ENCODE measurements at regions not wholly inside any gene's neighbourhood (a gene's known extent, or its start where the extent isn't known, plus 50 kb on each side); places are given as distances from the start of the nearest gene placed in this dataset.

DNA sequence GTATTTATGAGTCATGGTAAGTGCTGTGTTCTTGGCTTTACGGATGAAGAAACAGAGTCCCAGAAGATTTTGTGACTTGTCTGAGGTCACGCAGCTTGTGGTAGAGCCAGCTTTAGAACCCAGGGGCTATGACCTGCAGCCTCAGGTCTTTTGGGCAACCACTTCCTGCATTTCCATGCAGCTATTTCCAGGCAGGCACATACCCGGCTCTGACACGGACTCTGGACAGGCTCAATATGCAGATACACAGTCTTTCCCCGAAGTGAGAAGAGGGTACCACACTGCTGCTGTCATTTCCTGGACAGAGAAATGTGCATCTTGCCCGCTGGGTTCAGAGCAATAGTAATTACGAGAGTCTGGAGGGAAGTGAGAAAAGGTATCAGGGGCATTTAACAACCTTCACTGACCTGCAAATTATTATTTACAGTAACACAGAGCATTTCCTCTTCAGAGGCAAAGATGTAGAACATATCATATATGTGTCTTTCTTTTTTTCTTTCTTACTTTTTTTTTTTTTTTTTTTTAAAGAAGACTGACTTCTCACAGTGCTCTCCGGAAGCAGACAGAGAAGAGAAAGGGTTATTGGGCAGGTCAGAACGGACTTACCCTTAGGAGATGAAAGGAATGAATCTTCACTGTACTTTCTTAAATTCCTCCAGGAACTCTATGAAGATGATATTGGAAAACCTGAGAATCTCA is 185.1 kb downstream of the CLIC5 start:
- no peak for FAIRE-seq

DNA sequence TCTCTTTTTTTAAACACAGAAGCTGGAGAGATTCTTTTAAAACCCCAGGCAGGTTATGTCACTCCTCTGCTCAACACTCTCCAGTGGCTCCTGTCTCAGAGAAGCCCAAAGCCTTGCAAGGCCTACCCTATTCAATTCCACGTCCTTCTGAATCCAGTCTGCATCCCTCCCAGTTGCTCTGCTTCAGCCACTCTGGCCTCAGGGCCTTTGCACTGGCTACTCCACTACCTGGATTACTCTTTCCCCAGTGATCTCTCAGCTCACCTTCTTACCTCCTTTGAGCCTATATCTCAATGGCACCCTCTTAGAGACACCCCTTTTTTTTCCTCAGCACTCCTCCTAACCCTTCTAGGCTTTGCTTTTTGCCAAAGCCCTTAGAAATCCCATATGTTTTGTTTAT is 185.8 kb downstream of the CLIC5 start:
- no peak for FAIRE-seq

DNA sequence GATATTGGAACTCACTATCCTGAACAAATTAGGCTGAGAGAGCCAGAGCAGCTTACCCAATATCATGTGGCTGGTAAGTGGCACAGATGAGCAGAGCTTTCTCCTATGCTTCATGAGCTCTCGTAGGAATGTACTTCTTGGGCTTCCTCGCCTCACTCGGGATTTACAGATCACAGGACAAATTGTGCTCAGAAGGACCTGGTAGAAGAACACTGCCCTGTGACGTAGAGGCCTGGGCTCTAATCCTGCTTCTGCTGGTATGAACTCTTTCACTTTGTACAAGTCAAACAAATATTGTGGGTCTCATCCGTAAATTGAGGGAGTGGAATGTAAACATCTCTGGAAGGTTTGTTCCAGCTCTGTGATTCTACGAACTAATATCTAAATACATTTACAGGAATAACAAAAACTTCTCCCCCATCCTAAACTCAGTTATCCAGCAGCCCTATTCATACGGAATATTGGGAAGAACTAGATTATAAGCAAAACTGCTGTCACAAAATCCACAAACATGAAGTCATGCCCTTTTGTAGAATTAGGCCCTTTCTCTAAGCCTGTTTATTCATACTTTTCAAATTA is 187.6 kb downstream of the CLIC5 start:
- FAIRE-seq: no peak

DNA sequence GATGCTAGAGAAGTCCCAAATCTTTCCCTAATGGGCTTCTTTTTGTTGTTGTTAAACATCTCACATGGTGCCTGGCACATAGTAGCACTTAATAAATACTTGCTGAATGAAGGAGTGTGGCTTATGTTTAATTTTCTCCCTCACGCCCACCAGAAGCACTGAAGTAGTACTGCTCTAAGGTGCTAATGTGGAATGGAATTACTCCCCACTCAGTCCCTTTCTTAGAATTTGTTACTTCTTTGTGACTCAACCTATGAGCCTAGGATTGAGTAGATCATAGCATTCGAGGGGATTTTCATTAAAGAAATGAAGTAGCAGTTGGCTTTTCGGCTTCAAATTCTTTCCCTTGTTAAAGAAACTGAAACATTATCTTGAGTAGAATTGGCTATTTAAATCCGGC is 192.8 kb downstream of the CLIC5 start:
- FAIRE-seq: no peak

DNA sequence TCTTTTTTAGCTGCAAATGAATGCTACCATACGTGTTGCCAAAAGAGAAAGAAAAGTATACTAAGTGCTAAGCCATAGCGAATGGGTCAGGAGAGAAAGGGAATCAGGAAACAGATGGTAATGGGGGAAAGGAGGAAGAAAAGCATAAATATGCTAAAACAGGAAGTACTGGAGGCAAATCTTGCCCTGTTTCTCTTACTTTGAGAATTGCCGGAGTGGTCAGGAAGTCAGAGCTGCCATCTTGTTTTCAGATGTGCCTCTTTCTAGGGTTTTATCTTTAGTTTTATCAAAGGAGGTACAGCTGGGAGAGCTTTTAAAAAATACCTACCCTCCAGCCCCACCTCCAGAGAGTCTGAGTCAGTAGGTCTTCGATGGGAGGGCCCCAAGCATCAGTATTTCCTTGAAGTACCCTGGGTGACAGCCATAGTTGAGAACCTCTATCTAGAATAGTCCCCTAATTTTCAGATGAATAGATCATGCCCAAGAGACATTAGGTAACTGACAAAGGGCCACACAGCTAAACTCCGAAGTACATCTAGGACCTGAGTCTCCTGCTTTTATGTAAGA is 193.3 kb downstream of the CLIC5 start:
- no peak for FAIRE-seq

DNA sequence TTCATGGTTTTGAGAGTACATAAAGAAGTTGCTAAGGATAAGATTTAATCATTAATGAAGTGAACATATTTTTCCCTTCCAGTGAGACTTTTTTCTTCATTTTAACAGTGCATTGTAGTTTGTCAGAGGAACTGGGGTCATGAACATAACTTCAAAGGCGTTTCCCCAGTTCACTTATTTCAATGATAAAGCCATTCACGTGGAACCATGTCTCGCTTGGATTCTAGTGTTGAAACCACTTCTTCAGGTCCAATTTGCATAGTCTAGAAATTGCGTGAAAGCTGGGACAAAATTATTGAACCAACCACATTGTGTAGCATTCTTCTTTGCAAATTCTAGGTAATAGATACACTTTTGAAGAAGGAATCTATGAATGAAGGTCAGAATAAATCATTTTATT is 197.0 kb downstream of the CLIC5 start:
- no peak for FAIRE-seq

DNA sequence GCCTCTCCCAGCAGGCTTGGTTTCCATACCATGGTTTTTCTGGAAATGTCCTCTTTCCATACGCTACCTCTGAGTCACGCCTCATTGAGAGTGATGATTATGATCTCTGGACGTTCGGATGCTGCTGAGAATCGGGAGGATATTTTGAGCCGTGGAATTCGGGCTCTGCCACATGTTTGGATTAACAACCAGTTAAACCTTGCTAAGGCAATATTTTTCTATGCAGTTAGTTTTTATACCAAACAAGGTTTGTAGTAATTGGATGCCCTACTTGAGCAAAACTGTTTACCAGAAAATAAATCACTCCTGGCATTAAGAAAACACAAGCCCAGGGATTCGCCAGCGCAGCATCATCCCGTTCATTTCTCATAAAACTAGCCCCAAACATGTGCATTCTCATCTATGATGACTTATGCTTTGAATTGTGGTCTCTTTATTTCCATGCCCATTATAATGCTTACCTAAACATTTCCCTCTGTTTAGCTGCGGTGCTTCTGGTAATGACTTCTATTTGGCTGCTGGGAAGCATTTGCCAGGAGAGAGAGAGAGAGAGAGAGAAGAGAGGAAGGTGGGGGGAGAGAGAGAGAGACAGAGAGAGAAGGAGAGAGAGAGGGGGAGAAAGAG is 198.9 kb downstream of the CLIC5 start:
- FAIRE-seq: no peak

DNA sequence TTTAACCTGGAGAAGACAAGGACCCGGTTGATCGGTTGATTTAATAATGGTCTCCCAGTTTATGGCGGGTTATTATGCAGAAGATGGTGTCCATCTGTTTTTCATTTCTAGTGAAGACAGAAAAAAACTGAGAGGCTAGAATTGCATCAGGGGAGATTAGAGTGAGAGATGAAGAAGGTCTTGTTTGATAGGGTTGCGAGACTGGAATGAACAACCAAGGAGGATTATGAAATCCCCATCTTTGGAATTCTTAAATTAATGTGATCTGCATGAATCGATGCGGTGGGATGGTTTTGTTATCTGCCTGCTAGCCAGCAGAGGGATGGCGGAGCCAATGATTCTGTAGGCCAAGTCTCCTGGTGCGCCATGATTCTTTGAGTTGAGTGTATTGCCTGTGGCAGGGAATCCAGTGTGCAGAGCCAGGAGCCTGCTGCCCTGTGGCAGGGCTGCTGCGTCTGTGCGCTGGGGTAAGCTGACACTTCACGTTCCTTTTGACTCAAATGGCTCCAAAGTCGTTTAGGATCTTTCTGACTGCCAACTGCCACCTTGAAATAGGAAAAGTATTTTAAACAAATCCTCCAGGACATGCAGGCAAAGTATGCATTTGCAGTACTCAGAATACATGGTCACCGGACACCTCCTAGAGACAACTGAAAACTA is 200.1 kb downstream of the CLIC5 start:
- FAIRE-seq: no peak

DNA sequence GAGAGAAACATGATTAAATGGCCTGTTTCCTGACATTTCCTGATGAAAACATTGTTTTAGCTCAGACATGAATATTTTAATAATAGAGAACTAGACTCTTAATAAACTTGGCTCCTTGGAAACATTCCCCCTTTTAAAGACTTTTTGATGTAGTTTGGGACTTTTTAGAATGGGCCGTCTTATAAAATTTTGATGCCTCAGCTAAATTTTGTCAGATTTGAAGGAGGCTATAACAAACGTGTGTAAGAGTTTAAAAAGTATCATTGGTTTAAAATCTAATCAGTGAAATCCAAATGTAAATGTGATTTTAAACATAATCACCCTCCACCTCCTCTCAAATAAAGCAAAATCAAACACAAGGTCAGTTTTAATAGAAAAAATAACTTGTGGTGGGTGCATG is 200.9 kb downstream of the CLIC5 start:
- no peak for FAIRE-seq

DNA sequence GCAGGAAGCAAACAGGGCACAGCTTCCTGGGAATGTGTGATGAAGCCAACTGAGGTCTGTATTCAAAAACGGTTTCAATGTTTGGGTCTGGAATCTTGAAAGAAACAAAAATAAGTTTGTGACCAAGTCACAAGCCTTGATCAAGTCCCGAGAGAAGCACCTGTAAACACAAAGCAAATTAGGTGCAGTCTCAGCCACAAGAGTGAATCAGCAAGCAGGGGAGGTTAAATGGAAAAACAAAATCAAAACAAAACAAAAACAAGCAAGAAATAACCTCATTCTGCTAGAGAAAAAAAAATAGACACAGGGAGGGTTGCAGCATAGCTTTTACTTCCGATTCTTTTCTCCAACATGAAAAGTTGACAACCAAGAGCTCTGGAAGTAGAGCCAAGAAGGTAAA is 201.7 kb downstream of the CLIC5 start:
- no peak for FAIRE-seq

DNA sequence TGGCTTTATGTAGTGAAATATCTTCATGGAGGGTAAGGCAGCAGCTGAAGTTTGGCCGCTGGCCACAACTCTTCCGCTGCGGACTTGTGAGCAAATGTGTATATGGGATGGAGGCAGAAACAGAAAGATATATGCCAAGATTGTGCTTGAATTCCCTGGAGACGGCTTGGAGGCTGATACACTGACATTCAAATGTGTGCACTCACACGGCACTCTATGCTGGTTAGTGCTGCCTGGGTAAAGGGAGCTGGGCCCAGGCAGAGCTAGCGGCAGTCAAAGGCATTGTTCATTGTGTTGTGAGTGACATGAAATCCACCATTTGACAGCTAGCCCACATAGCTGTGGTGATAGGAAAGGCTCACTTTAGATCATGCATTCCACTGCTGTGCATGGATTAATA is 202.7 kb downstream of the CLIC5 start:
- FAIRE-seq: no peak

DNA sequence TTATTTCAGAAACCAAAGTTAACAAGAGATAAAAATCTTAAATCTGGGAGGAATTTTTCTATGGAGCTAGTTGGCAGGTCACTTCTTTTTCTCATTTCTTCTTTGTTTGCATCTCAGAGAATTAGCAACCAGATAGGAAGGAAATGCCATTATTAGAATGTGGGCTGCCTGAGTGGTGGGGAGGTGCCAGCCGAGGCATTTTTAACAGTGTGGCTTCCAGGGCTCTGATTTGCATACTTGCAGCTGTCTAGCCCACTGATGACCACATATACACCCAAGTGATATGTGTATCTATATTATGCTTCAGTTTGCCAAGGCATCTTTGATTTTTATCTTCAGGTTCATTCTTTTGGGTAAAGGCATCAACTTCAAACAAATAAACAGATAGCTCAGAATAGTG is 206.7 kb downstream of the CLIC5 start:
- FAIRE-seq: no peak

DNA sequence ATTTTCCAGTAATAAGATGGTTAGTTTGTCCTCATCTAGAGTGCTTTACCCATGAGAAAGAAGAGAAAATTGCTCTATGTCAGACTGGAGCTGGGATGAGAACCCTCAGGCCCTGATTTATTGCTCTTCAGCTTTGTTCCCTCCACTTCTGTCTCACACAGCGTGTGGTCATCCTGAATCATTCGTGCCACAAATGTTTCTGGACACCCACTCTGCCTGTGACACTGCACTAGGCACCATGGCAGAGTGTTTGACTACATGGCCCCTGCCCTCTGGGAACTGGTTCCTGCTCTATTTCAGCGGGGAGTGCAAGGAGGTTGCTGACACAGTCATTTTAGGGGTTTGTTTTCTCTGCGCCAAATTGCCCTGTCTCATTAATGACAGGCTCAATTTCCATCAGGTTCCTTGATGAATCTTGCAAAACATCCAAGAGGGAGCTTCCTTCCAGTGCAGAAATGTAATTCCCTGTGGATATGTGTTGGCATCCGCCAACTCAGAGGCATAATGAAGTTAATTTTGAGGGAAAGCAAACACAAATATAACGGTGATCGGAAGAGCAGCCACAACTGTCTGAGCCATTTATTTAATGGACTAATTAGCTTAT is 207.5 kb downstream of the CLIC5 start:
- FAIRE-seq: no peak

DNA sequence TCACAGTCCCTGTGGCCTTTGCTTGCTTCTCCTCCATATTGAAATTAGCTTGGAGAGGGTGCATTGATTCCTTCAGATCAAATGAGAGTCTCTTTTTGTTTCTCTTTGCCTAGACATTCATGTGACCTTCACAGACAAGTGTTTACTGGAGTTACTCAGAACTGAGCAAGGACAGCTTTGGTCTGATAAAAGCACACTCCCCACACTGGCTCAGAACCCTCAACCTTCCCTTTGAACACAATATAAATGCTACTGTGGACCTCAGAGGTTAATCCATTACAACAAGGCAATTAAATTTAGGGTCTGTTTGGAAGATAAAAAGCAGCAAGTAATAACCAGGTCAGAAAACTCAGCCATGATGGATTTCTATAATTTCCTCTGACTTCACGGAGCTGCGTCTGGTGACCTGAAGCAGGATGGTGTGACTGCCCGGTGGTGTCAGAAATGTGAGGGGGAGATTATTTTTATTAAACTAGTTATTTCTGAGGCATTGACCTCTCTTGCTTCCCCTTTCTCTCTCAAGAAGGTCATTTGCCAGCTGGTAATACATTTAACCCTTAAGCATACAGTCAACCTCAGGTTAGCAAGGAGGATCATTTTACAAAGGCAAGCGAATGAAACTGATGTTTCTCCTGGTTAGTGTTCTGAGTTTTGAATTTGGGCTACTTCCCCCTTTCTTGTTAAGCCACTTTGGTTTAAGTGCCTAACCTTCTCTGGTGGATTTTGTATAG is 208.2 kb downstream of the CLIC5 start:
- no peak for FAIRE-seq

DNA sequence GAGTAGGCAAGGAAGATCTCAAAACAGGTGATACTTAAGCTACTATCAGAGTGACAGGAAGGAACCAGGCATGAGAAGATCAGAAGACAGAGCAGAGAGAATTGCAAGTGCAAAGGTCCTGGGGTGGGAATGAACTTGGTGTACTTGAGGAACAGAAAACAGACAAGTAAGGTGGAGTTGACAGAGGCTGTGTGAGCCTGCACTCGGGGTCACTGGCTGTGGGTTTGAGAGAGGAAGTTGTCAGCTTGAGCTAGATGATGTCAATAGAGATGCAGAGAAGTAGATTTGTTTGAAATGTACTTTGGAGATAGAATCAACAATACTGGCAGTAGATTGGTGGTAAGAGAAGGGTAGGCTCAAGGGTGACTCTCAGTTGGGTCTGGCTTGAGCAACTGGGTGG is 209.5 kb downstream of the CLIC5 start:
- FAIRE-seq: no peak

DNA sequence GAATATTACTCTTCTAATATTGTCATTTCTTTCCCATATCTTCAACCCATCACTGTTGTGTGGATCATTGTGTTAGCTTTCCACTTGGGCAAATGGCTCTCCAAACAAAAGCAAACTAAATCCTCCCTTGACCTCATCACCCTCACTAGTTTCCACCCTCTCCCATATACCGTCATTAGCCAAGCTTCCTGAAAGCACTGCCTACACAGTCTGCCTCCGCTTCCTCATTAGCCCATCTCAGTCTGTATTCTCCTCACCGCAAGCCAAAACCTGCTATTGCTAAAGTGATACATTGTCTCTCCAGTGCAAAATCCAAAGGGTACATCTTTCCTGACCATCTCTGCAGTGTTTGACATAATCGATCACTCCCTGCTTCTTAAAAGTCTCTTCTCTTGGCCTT is 212.6 kb downstream of the CLIC5 start:
- no peak for FAIRE-seq

DNA sequence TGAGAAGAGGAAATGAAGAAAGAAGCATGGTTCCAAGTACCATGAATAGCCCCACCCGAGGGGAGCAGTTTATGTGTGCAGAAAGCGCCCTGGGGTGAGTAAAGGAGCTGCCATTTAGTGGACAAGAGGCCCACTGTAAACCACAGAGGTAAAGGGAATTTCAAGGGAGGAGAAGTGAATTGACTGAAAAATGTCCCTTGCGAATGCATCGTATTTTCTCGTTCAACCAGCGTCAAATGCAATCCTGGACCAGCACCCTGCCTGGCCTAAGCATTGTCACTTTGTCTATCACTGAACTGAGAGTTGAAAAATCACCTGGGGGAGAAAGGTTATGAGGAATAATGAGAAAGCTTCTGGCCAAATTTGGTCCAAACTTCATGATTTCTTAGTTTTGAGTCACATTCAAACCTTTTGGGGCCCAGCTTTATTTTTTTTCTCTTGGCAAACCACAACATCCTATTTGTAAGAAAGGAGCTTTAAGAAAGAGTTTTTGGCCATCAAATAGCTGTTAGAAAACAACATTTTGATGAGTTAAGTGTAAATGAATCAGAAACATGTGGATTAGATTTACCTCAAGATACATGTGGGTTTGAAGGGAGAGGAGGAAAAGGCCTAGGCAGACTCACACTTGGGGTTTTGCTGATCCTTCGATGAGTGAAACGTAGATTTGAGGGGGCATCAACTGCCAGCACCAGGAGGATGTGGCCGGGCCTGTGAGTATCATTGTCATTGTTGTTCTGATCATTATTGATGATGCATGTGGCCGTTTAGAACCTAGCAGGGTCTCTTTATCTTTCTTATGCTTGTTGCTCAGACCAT is 214.0 kb downstream of the CLIC5 start:
- FAIRE-seq: no peak

DNA sequence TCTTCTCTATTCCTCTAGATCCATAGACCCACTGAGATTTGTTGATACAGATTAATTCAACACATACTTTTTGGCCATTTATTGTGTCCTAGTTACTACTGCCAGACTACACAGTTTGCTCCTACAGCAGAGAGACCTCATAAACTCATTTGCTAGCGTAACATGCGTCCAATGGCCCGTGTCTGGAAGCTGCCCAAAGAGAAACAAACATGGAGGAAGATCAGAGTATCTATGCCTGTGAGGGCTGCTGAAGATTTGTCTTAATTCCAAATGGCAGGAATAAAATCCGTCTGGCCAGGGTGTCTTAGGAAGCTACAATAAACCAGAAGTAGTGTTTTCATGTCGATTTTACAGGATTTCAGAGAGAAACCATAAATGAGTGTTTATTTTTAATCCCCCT is 214.7 kb downstream of the CLIC5 start:
- no peak for FAIRE-seq

DNA sequence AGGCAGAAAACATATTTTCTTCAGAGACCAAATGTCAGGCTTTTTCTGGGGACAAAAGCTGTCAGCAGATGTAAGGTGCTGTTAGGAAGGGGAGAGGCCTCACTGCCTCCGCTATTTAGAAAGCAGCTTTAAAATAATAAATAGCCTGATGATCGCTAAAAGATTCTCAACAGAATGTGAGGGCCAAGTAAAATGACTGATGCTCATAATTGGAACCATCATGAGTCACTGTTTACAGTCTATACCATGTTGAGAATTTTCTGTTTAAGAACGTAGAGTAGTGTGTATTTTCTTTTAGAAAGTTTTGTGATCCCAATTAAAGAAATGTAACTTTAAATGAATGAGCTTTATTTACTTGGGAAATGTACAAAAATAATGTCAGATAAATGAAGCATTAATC is 220.0 kb downstream of the CLIC5 start:
- FAIRE-seq: no peak

DNA sequence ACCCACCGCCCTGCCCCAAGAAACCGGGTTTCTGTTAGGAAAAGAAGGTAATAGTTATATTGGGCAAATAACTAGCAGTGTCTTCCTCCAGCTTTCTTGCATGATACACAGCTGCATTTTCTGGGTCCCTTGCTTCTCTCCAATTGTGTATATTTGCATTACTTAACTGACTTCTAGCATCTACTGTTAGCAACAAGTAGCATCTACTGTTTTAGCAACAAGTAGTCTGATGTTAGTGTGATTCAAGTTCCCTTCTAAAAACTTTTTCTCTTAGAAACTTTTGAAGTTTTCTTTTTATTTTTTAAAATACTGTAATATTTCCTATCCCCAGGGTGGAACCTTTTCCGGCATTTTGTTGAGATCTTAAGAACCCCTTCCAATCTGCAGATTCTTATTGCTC is 221.2 kb downstream of the CLIC5 start:
- FAIRE-seq: no peak

All from islet of Langerhans (tissue), 1 donor.